CD4-positive, alpha-beta T cell (primary cell): ENCODE measurements at regions not wholly inside any gene's neighbourhood (a gene's known extent, or its start where the extent isn't known, plus 50 kb on each side); places are given as distances from the start of the nearest gene placed in this dataset.

Experiments used
- ATAC-seq: fragments of 200-7000 bp; cut with Tn5 transposase; one replicate; pipeline ENCODE4 v1.10.0; 2022; ENCODE audit warnings: mild to moderate bottlenecking; ENCODE audit not compliant: poor library complexity
- CTCF ChIA-PET: fragments of 350-600 bp; sonication (Branson Sonifier 250); formaldehyde crosslinking; loops from one replicate; lab custom pipeline; 2021; ENCODE audit warnings: antibody characterized with exemption, inconsistent platforms; lab: Charles Lee
- POLR2A ChIA-PET: fragments of 350-600 bp; sonication (Branson Sonifier 250); formaldehyde crosslinking; loops from one replicate; lab custom pipeline; 2021; ENCODE audit warnings: antibody characterized with exemption, inconsistent platforms; lab: Charles Lee
- DNase-seq, 14 experiments: peaks; one replicate each; pipeline ENCODE4 v3.0.0-alpha.2; 2013 to 2020; ENCODE audit warnings: mixed read lengths in 2 of 14
- H3K27ac ChIP-seq, 2 donors: one replicate each; pipeline versions ENCODE4 v1.5.1 to v1.7.0; 2013; ENCODE audit warnings: low read length in 2 of 2, low read depth in 1 of 2, mild to moderate bottlenecking in 1 of 2
- H3K27me3 ChIP-seq, 2 experiments: 1 replicate in 1 of 2; 2 replicates in 1 of 2; pipeline versions ENCODE4 v1.6.1 to v1.7.0; 2013; ENCODE audit warnings: low read length in 2 of 2, control low read depth in 1 of 2, mild to moderate bottlenecking in 1 of 2, moderate library complexity in 1 of 2; ENCODE audit not compliant: insufficient read depth in 2 of 2, control insufficient read depth in 1 of 2
- H3K36me3 ChIP-seq: one replicate; pipeline ENCODE4 v1.6.1; 2013; ENCODE audit warnings: low read length, control low read depth; ENCODE audit not compliant: insufficient read depth
- H3K4me1 ChIP-seq: one replicate; pipeline ENCODE4 v1.6.1; 2013; ENCODE audit warnings: low read length, control low read depth; ENCODE audit not compliant: insufficient read depth
- H3K4me3 ChIP-seq: one replicate; pipeline ENCODE4 v1.5.1; 2013; ENCODE audit warnings: mild to moderate bottlenecking, low read length, moderate library complexity
- H3K9me3 ChIP-seq, 2 experiments: 1 replicate in 1 of 2; 2 replicates in 1 of 2; pipeline versions ENCODE4 v1.6.1 to v1.7.0; 2013; ENCODE audit warnings: low read length in 2 of 2, mild to moderate bottlenecking in 2 of 2, control low read depth in 1 of 2, moderate library complexity in 1 of 2; ENCODE audit not compliant: control insufficient read depth in 1 of 2, insufficient read depth in 1 of 2
- H3K27ac Mint-ChIP-seq: one replicate; pipeline ENCODE4 v1.8.0; 2020; ENCODE audit warnings: mixed read lengths
- H3K27me3 Mint-ChIP-seq: one replicate; pipeline ENCODE4 v1.8.0; 2021; ENCODE audit warnings: mixed read lengths
- H3K36me3 Mint-ChIP-seq: one replicate; pipeline ENCODE4 v1.8.0; 2021; ENCODE audit warnings: low read depth, mixed read lengths
- H3K4me1 Mint-ChIP-seq: one replicate; pipeline ENCODE4 v1.8.0; 2021; ENCODE audit warnings: low read depth, mixed read lengths
- H3K4me3 Mint-ChIP-seq: one replicate; pipeline ENCODE4 v1.8.0; 2020; ENCODE audit warnings: mild to moderate bottlenecking, mixed read lengths
- H3K9me3 Mint-ChIP-seq: one replicate; pipeline ENCODE4 v1.8.0; 2020; ENCODE audit warnings: mixed read lengths
- CTCF ChIP-seq: fragments of 200-600 bp; IDR thresholded peaks from one replicate; pipeline ENCODE4 v1.8.0; 2022; ENCODE audit warnings: antibody characterized with exemption, mild to moderate bottlenecking
- intact Hi-C, 2 experiments: fragments of 100-400 bp; cut with DNase I in 1 of 2; cut with micrococcal nuclease in 1 of 2; formaldehyde crosslinking; loops; one replicate each; pipeline versions ENCODE4 v1.15.1 to v1.9.0; 2023 to 2025; cut with DNase I, micrococcal nuclease

GRCh38 chr21:24716281-24716918 is 890.9 kb downstream of the MRPL39 start:
- H3K4me3 Mint-ChIP-seq: no peak overlapping the region
- H3K9me3 ChIP-seq: no peaks in the 10 kb centered on the region
- H3K4me3 ChIP-seq: no peak overlapping the region
- H3K27ac ChIP-seq: no peak overlapping the region
- ChIA-PET POLR2A (no interaction called here), CTCF (interaction anchor here (0.7 kb wide), 1 partner anchor 9 kb away, joined by 4 read pairs; no protein-coding TSS in a partner anchor)
- no peaks in the 10 kb centered on the region for H3K4me1 Mint-ChIP-seq
- H3K27me3 Mint-ChIP-seq: no peaks in the 10 kb centered on the region
- no peaks in the 10 kb centered on the region for H3K4me1 ChIP-seq
- H3K36me3 ChIP-seq: no peaks in the 10 kb centered on the region
- no peaks in the 10 kb centered on the region for H3K9me3 Mint-ChIP-seq
- H3K27ac Mint-ChIP-seq: no peak overlapping the region
- intact Hi-C loops: no loop called here
- no peaks in the 10 kb centered on the region for H3K27me3 ChIP-seq
- ATAC-seq (no peak), DNase-seq (no peak)
- TF ChIP-seq CTCF: no peak
- H3K36me3 Mint-ChIP-seq: no peaks in the 10 kb centered on the region

- Histone ChIP-seq H3K4me3 (no peak overlapping the region), H3K4me1 (no peaks in the 10 kb centered on the region), H3K27ac (no peak overlapping the region), H3K27me3 (no peaks in the 10 kb centered on the region), H3K36me3 (no peaks in the 10 kb centered on the region), H3K9me3 (no peaks in the 10 kb centered on the region)
- intact Hi-C loops: no loop called here
- DNase-seq (no peak), ATAC-seq (no peak)
- TF ChIP-seq CTCF: no peak
- H3K36me3 Mint-ChIP-seq: no peaks in the 10 kb centered on the region
- H3K27ac Mint-ChIP-seq: no peak overlapping the region
- POLR2A ChIA-PET: no interaction called here
- no peaks in the 10 kb centered on the region for H3K4me1 Mint-ChIP-seq
- no peaks in the 10 kb centered on the region for H3K9me3 Mint-ChIP-seq
- no peak overlapping the region for H3K4me3 Mint-ChIP-seq
- H3K27me3 Mint-ChIP-seq: no peaks in the 10 kb centered on the region
- CTCF ChIA-PET: interaction anchor here (0.6 kb wide), 1 partner anchor 9 kb away, joined by 3 read pairs; no protein-coding TSS in a partner anchor
Observed at GRCh38 chr21:24714646-24715200, 892.6 kb downstream of the MRPL39 start.

GRCh38 chr21:24705201-24705600 is 902.1 kb downstream of the MRPL39 start:
- Mint-ChIP-seq H3K36me3 (no peaks in the 10 kb centered on the region), H3K9me3 (peaks cover 4% of the 10 kb centered on the region), H3K4me3 (no peak overlapping the region), H3K4me1 (no peaks in the 10 kb centered on the region), H3K27ac (no peak overlapping the region), H3K27me3 (no peaks in the 10 kb centered on the region)
- Histone ChIP-seq H3K27ac (no peak overlapping the region), H3K27me3 (no peaks in the 10 kb centered on the region), H3K36me3 (no peaks in the 10 kb centered on the region), H3K4me3 (no peak overlapping the region), H3K9me3 (no peaks in the 10 kb centered on the region), H3K4me1 (no peaks in the 10 kb centered on the region)
- intact Hi-C loops: no loop called here
- ChIA-PET POLR2A (no interaction called here), CTCF (no interaction called here)
- peak in 1 of 14 experiments; percentile 3 for DNase-seq
- no peak for ATAC-seq
- TF ChIP-seq CTCF: no peak
